ENCODE measurements at regions not wholly inside any gene's neighbourhood (a gene's known extent, or its start where the extent isn't known, plus 50 kb on each side); places are given as distances from the start of the nearest gene placed in this dataset. TPM values are rescaled to one million over a fixed set of nuclear protein-coding genes. Genes with fewer than 3 reads are reported as not detected.

Small RNAs in the stretch of these regions (microRNA-seq; reads per million reads assigned to microRNA genes)
- gene MIR3143 (ENCODE audit: borderline number of aligned reads) = not detected

Data from WTC11 (cell line).